HG02840 (cell line): ENCODE measurements at regions not wholly inside any gene's neighbourhood (a gene's known extent, or its start where the extent isn't known, plus 50 kb on each side); places are given as distances from the start of the nearest gene placed in this dataset.
"Not testable (repeated sequence)": the region's sequence is repeated elsewhere in the genome, so short reads cannot be mapped to it uniquely, and the experiment has no call there.

ENCODE experiments used
- ATAC-seq: cut with Tn5 transposase; IDR thresholded peaks from one replicate; pipeline ENCODE4 v1.9.1; 2021; ENCODE audit warnings: mild to moderate bottlenecking, moderate library complexity, moderate number of reproducible peaks; ENCODE audit not compliant: unreplicated experiment, low FRiP score

- no peak for ATAC-seq
Measured at GRCh38 chr5:142259758-142260157, 65.1 kb downstream of the SPRY4 start.

GRCh38 chr5:142255831-142256230 lies 69.0 kb downstream of the SPRY4 start:
- no peak for ATAC-seq

GRCh38 chr5:142254431-142254830 lies 70.4 kb downstream of the SPRY4 start:
- ATAC-seq, result no peak

- no peak for ATAC-seq
Measured at GRCh38 chr5:142253938-142254337, 70.9 kb downstream of the SPRY4 start.

GRCh38 chr5:142250119-142250518 lies 74.7 kb downstream of the SPRY4 start:
- ATAC-seq, result no peak

- ATAC-seq, result no peak
Measured at GRCh38 chr5:142248853-142249462, 75.9 kb downstream of the SPRY4 start.

GRCh38 chr5:142246258-142246657 lies 78.6 kb downstream of the SPRY4 start:
- no peak for ATAC-seq

- ATAC-seq, result no peak
Measured at GRCh38 chr5:142245786-142246185, 79.0 kb downstream of the SPRY4 start.

- ATAC-seq, result no peak
Measured at GRCh38 chr5:142244440-142244839, 80.4 kb downstream of the SPRY4 start.

- no peak for ATAC-seq
Measured at GRCh38 chr5:142242272-142242671, 82.5 kb downstream of the SPRY4 start.

- no peak for ATAC-seq
Measured at GRCh38 chr5:142239394-142240159, 85.2 kb downstream of the SPRY4 start.

- no peak for ATAC-seq
Measured at GRCh38 chr5:142237707-142238106, 87.1 kb downstream of the SPRY4 start.

- not testable (repeated sequence) for ATAC-seq
Measured at GRCh38 chr5:142236673-142237290, 88.0 kb downstream of the SPRY4 start.

- no peak for ATAC-seq
Measured at GRCh38 chr5:142235870-142236672, 88.8 kb downstream of the SPRY4 start.

- no peak for ATAC-seq
Measured at GRCh38 chr5:142235050-142235797, 89.6 kb downstream of the SPRY4 start.

- no peak for ATAC-seq
Measured at GRCh38 chr5:142233083-142234032, 91.5 kb downstream of the SPRY4 start.

GRCh38 chr5:142230949-142231348 lies 93.9 kb downstream of the SPRY4 start:
- ATAC-seq, result not testable (repeated sequence)

- ATAC-seq, result no peak
Measured at GRCh38 chr5:142225141-142225540, 99.7 kb downstream of the SPRY4 start.
